GM12875 (cell line): ENCODE measurements at regions not wholly inside any gene's neighbourhood (a gene's known extent, or its start where the extent isn't known, plus 50 kb on each side); places are given as distances from the start of the nearest gene placed in this dataset.

ENCODE experiments used
- H3K4me3 ChIP-seq: one replicate; pipeline ENCODE4 v1.5.1; 2011; ENCODE audit warnings: low read depth, low read length, control low read depth
- TF ChIP-seq, protein P1 (sequence below): IDR thresholded peaks from 2 replicates; pipeline ENCODE4 v1.5.1; 2011; ENCODE audit warnings: low read depth, mild to moderate bottlenecking, control low read depth, inconsistent platforms, low read length, moderate library complexity, borderline replicate concordance; ENCODE audit not compliant: insufficient read depth

- TF ChIP-seq, protein P1, sequence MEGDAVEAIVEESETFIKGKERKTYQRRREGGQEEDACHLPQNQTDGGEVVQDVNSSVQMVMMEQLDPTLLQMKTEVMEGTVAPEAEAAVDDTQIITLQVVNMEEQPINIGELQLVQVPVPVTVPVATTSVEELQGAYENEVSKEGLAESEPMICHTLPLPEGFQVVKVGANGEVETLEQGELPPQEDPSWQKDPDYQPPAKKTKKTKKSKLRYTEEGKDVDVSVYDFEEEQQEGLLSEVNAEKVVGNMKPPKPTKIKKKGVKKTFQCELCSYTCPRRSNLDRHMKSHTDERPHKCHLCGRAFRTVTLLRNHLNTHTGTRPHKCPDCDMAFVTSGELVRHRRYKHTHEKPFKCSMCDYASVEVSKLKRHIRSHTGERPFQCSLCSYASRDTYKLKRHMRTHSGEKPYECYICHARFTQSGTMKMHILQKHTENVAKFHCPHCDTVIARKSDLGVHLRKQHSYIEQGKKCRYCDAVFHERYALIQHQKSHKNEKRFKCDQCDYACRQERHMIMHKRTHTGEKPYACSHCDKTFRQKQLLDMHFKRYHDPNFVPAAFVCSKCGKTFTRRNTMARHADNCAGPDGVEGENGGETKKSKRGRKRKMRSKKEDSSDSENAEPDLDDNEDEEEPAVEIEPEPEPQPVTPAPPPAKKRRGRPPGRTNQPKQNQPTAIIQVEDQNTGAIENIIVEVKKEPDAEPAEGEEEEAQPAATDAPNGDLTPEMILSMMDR = no peak
- no peak overlapping the region for H3K4me3 ChIP-seq
These were observed 276.3 kb upstream of the TCF4 start for GRCh38 chr18:55864281-55864680.

DNA sequence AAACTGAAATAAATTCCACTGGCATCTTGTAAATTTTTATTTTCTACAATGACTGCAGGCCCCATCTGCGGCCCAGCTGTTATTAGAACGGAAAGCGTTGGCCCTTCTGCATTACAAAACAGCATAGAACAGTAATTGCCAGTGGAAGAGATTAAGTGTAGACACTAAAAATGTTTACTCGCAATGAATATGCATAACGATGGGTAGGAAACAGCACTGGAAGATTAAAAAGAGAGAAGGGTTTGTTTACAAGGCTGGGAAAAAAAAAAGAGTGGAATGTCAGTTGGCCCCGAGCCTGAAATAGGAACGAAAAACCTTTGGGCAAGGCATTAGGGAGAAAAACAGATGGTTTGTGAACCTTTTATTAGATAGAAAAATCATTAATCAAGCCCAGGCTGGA, 275.9 kb upstream of the TCF4 start:
- TF ChIP-seq, protein P1 = no peak
- no peak overlapping the region for H3K4me3 ChIP-seq

DNA sequence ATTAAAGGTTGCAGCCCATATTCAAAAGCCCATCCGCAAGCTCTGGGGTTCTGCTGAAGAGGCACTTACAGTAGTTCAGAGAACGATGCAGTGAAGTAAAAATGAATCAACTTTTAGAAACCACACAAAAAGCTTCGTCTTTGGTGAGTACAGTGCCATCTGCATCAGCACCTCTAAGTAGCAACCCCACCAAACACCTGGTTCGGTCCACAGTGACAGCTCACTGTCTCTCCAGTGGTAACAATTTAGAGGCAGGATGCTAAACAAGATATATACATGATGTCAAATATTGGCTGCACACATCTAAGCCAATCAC, 275.4 kb upstream of the TCF4 start:
- H3K4me3 ChIP-seq = no peak overlapping the region
- TF ChIP-seq, protein P1 = no peak

DNA sequence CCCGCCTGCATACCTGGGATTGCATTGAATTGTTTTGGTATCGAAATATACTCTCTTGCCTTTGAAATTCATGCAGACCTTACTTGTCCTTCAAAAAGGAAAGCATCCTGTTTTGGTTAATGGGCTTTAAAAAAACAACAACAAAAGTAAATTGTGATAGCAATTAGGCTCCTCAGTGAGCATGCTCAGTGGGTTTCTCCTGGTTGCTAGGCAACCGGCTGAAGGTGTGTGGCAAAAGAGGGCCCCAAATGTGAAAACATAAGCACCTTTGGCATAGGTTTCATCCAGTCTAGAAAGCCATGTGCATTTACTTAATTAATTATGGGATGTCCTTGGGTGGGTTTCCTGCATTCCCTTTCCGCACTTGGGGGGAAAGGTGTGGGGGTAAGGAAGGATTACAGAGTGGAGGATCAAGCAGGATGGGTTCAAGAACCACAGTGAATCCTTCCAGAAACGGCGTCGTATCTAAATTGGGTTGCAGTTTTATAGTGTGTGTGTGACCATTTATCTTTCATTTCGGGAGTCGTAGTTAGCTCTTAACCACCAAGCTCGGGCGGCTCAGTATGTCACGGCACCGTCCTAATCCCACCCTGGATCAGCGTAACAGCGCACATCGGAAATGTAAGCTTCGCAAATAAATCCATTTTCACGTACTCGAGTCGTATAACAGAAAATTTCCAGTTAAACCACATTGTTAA, 274.9 kb upstream of the TCF4 start:
- TF ChIP-seq, protein P1 = no peak
- H3K4me3 ChIP-seq = no peak overlapping the region

GRCh38 chr18:55861266-55861665, 273.3 kb upstream of the TCF4 start:
- no peak overlapping the region for H3K4me3 ChIP-seq
- TF ChIP-seq, protein P1 = no peak

DNA sequence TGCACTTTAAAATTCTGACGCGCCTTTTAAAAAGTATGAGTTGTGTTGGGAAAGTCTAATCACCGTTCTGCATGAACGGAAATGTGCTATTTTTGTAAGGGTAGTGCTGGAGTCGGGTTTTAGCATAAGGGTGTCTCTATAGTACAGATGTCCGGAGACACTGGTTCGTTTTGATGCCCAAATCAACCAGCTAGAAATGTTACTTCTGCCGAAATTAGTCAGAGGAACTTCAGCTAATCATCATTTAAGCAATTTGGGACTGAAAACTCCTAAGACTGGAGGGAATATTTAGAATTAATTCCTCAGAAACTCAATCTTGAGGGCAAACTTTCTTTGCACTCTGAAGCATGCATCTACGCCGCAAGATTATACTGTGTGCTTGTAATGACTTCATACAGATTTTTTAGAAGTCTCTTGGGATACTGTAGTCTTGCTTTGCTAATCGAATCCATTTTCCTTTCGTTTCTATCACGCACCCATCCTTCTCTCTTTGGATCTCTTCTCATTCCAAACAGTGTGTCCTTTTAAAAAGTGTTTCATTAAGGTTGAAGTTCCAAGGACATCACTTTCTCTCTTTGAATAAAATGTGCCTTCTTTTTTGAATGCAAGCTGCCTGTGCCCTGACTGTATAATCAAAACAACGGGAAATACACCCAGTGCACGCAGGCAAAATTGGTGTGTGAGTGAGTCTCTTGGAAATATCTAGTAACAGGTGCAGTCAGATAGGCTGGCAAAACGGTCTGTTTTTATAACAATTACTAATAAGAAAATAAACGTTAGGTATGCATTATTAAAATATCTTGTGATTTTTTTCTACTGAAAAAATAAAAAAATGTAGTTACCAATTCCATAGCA, 270.9 kb upstream of the TCF4 start:
- H3K4me3 ChIP-seq = no peak overlapping the region
- TF ChIP-seq, protein P1 = no peak

- no peak overlapping the region for H3K4me3 ChIP-seq
- TF ChIP-seq, protein P1 = no peak
These were observed 270.0 kb upstream of the TCF4 start for GRCh38 chr18:55857956-55858355.
